GM19035 (cell line): ENCODE measurements at regions not wholly inside any gene's neighbourhood (a gene's known extent, or its start where the extent isn't known, plus 50 kb on each side); places are given as distances from the start of the nearest gene placed in this dataset.
"Not testable (repeated sequence)": the region's sequence is repeated elsewhere in the genome, so short reads cannot be mapped to it uniquely, and the experiment has no call there.

ENCODE experiments used
- ATAC-seq: cut with Tn5 transposase; IDR thresholded peaks from one replicate; pipeline ENCODE4 v1.9.1; 2021; ENCODE audit not compliant: unreplicated experiment

DNA sequence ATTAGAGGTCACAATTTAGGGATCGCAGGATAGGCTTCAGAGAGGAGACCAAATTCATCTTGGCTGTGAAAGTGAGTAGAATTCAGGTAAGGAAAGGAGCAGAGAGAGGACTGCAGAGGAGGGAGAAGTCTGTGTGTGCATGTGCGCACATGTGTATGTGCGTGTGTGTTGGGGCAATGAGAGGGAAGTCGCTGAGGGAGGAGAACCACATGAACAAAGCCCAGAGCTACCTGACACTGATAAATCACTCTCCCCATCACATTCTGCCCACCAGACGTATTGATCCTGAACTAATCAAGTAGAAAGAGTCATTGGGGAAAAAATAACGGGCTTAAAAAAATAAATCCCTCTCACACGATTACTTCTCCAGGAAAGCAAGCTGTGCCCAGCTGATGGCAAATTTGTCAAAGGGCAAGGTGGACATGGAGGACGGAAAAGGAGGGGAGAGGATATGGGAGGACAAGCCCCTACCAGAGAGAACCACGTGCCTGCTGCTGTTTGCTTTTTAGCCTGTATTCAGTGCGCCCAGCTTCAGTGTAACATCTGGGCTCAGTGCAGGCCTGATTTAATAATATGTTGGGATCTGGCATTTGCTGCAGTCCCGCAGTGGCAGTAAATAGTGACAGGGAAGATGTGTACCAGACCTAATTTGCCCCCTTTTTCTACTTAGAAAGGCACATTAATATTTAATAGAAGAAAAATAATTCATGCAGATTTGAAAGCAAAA, 307.5 kb downstream of the C1D start:
- no peak for ATAC-seq

DNA sequence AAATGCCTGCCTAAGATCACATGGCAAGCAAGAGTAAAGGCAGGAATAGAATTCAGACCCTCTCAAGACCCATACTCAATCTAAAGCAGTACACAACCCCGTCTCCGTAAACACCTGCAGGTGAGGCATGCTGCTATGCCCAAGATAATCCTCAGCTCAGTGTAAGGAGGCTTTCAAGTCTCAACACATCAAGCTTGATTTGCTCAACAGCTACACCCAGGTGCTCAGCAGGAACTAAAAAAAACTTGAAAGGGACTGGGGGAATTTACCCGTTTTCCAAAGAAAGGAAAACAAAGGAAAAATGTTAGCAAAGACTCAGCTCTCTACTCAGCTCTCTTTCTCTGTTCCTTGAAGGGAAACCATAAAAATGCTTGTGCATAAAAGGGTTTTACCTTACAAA, 301.8 kb downstream of the C1D start:
- no peak for ATAC-seq

DNA sequence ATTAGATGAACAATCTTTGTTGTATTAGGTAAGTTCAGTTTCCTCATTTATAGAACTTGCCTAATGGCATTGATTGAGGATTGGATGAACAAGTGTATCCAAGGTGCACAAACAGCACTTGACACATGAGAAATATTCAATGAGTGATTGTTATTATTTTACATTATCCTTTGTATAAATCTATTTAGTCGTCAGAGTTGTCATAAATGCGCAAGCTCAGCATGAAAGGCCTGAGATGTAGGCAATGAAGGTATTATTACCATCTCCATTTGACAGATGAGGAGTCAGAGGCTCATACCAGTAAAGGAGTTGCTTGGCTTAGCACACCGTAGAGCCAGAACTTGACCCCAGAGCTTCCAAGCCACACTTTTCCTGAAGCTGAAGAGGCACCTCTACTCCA, 291.4 kb downstream of the C1D start:
- ATAC-seq: no peak

DNA sequence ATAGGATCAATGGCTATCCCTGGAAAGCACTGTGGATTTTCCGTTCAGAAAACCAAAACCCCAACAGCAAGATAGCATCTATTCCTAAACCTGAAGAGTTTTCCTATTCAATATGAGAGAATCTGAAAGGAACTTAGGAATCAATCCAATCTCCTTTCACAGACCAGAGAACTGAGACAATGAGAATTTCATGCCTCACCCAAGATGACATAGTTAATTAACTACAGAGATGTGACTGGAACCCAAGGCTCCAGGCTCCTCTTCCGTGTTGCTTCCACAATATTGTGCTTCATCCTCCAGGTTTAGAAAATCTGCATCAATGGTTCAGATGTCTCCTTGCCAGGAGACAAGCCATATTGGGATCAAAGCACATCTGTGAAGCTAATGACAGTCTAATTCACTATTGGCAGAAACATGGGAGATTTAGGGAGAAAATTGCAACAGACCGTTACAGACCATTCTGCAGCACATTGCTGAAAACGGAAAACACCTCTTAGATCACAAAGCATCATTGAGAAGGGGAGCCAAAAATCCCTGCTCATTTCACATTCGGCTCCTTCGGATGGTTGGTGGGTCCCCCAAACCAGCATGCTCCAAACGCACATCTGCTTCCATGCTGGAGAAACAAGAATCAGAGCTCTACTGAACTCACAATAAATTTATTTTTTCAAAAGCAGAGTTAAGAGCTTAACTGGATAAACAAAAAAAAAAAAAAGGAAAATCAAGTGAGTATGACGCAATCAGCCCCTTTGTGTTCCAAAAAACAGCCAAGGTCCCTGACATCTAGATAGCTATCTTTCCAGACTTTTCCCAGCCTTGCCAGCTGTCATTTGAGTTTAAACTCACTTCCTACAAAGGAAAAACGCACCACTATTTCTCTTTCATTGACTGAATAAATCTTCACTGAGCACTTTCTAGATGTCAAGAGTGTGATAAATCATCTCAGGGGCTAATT, 290.3 kb downstream of the C1D start:
- no peak for ATAC-seq

DNA sequence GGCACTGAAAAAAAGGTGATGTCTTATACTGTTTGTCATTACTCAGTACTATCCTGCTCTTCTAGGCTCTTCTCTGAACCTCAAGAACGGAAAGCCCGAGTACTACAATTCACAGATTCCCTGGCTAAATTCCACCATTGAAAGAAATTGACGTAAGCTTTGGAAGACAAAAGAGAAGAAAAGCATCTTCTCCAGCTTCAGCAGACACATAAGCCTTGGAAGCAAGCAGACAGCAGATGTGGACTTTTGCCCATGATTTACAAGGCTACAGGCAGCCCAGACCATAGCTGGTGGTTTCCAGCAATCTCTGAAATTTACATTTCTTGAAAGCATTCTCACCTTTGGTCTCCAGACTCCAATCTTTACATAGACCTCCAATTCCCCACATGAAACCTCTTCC, 289.0 kb downstream of the C1D start:
- no peak for ATAC-seq

DNA sequence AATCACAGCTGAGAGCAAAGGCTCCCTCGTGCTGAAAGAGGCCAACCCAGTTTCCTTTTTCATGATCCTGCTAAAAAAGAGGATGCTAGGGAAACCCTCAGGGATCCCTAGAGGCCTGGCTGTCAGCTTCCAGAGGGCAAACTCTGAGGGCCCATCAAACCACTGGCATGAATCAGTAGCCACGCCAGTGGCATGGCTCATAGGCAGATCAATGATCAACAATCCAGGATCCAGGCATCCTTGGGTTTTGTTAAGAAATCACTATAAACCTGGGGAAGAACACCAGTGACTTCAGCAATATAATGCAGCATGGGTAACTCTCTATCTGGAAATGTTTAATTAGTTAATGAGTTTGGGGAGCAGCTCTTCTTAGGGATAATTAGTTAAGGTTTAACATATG, 286.5 kb downstream of the C1D start:
- ATAC-seq: no peak

DNA sequence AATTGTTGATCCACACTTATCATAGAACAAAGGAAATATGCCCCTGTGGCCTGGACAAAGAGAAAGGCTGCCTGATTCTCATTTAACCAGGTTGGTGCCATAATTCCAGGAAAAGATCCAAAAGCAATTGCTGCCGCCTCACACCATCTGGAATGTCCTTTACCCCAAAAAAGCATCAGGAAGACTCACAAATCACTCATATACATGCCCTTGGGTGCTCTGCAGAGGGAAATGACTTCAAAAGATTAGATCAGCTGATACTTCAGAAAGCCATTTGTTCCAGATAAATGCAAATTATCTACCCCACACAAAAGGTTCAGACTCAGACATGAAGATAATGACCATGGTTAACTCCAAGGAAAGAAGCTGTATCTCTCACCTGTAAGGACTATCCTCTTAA, 285.8 kb downstream of the C1D start:
- ATAC-seq: no peak

DNA sequence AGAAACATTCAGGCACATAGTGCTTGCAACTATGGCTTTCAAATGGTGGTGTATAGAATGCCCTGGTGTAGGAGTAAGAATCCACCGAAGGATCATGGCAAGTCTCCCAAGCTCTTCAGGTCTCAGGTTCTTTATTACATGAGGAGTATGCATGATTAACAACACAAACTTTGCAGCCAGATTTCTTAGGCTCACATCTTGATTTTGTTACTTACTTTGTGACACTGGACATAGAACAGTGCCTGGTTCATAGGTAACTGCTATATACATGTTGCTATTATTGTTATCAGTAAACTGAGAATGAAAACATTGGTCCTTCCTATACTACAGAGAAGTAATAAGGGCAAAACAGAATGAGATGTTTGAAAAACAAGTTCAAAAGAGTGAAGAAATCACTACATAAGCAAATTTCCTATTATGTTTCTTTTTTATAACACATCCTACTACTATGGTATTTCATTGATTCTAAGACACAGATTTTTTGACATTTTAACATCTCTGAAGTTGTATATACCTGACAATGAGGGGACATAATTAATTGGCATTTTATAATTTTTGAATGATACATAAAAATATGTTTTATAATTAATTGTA, 284.9 kb downstream of the C1D start:
- no peak for ATAC-seq

DNA sequence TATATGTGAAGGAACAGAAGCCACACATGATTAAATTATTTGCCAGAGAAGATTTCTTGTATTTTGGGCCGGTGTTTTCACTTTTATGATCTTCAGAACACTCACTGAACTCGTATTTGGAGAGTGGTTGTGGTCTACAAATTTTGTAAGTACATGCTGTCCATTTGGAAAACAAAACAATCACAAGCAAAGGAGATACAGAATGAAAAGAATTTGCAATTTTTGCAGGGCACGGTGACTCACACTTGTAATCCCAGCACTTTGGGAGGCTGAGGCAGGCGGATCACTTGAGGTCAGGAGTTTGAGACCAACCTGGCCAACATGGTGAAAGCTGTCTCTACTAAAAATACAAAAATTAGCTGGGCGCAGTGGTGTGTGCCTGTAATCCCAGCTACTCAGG, 282.0 kb downstream of the C1D start:
- not testable (repeated sequence) for ATAC-seq

DNA sequence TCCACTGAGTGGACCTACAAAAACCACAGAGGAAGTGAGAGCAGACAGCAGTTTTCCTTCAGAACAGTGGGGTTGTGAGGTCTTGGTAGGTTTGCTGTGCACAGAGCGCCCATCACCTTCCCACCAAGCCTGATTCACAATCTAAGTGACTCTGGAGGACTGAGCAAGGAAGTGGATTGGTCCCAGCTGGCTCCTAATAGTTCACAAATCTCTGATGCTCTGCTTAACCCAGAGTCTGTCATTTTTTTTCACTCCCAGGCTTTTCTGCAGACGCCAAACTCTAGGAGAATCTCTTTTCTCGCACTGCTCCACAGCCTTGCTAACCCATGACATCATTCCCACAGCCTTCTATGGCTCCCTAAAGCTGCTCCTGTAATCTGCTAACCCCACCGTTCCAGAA, 280.4 kb downstream of the C1D start:
- ATAC-seq: no peak

DNA sequence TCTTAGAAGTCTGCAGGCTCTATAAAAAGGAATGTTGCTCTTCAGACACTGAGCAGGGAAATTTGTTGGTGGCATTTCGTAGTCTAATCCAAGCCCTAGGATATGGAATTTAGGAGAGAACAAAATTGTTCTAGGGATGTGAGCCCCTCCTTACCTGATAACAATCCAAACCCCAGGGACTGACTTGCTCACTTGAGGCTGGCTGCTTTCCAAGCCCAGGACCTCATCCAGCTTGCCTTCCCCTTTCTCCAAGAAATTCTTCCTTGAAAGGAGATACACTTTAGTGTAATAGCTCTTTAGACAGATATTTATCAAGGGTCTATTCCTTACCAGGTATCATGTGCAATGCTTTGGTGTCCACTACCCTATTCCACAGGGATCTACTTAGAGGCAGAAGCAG, 279.8 kb downstream of the C1D start:
- no peak for ATAC-seq

DNA sequence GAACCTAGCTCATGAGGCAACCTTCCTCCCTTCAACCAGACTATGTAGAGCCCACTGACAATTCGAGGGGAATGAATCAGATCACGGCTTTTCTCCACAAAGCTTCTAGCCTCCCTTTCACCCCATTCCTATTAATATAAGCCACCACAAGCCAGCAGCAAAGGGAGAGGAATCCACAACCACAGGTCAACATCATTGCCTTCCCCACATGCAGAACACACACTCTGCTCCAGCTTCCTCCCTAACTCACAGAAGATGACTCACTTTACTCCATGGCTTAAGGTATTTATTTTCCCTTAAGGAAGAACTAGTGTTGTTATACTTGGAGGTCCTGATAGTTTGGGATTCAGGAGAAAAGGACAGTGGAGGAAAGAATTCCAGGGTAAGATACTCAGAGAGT, 272.2 kb downstream of the C1D start:
- ATAC-seq: no peak

DNA sequence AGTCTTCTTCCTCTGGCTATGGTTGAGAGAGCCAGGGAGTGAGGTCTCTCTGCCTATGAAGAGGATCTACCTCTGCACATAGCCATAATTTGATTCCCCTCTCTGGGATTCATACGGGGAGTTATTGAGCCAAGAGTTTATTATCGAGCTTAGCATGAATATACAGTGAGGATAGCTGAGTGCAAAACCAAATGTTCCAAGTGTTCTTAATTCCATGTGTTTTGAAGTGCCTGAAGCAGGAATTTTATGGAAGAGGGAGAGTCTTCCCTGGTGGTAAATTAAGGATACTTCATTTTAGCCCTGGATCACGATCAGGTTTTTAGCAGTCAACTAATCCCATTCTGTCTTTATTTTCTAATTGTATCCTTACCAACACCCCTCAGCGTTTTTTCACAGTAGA, 270.6 kb downstream of the C1D start:
- no peak for ATAC-seq

DNA sequence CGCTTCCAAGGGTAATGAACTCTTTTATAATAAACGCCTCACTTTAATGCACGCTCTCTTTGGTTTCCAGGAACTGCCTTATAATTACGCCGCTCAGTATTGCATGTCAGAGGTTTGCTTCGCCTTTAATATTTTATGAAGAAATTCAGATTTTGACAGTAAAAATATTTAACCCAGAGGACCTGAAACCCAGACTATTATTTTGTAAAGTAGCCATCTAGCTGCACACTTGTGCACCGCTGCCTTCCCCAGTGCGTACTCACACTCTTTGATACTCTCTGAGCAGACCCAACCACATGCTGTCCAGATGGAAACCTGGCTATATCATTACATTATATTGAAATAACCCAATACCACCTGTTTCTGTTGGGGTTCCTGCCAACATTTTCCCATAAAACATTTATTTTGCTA, 270.1 kb downstream of the C1D start:
- no peak for ATAC-seq

DNA sequence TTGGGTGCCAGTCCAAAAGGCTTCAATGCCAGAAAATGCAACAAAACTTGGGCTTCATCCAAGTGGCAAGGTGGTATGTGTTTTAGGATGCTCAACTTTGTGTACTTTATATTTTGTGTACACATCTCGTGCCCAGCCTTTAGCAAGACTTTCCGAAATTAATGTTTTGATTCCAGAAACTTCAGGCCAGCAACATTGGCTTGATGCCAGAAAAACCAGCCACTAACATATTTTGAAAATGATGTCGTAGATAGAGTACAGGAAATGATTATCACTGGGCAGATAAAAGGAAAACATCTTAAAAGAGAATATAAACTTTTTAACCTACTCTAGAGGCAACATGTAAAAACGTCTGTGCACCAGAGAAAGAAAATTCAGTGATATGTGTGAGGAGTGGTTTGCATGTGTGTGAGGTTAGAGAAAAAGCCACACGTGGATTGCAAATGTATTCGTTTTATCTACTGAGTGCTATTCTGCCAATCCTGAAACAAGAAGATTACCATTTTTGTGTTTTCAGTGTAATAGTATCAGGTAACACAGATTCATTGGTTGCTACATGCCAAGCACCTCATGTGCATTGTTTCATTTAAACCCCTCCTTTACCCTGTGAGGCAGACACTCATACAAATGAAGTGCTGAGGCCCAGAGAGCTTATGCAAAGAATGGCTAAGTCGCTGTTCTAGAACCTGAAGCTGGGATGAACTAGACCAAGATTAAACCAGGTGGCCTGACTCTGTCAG, 264.8 kb downstream of the C1D start:
- ATAC-seq: no peak

DNA sequence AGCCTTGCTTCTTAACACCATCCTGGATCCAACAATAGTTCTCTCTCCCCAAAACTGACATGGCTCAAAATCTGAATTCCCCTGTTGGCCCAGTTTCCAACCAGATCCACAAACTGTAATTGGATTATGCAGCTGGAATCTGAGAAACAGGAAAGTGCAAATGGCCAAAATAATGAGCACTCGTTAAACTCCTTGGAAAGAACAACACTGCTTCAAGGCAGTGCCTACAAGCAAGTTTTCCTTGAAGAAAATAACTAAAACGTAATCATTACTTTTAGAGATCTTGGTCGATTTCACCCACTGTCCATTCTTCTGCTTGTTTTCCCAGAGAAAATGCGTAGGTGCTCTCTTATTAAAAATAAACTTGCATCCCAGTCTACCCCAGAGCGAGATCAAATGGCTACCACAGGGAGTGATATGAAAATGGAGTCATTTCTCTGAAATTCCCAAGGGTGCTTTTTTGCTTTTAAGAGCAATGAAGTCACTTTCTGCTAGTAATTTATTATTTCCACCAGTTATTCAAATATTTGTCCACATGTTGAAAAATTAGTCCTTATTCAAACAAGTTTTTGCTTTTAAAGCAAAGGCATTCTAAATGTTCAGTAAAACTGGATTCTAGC, 264.2 kb downstream of the C1D start:
- no peak for ATAC-seq

DNA sequence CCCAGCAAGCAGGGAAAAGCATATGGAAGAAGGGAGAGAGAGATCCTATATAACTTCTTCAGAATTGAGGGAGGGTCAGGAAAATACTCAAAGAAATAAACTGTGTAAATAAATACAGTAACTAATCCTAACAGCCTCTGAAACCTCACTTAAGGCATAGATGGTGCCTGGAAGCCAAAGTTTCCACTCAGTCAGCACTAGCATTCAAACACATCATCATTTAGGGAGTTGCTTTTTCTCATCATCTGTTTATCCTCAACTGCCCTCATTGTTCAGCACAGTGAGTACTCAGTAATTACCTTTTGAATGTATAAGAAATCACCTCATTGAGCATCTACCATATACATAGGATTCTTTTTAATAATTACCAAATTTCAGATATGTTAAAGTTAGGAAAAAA, 262.9 kb downstream of the C1D start:
- ATAC-seq: no peak

DNA sequence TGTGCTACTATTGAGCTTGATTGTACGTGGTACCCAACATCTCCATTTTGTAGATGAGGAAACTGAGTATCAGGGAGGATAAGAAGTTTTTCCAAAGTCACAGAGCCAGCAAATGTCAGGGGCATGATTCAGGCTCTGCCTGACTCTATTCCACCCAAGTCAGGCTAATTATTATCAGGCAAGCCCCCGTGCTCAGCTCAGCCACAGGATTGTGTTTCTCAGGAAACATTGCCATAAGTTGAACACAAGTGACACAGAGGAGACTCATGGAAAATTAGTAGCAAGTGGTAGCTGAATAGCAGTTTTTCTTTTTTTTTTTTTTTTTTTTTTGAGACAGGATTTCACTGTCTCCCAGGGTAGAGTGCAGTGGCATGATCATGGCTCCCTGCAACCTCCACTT, 260.5 kb downstream of the C1D start:
- ATAC-seq: no peak

DNA sequence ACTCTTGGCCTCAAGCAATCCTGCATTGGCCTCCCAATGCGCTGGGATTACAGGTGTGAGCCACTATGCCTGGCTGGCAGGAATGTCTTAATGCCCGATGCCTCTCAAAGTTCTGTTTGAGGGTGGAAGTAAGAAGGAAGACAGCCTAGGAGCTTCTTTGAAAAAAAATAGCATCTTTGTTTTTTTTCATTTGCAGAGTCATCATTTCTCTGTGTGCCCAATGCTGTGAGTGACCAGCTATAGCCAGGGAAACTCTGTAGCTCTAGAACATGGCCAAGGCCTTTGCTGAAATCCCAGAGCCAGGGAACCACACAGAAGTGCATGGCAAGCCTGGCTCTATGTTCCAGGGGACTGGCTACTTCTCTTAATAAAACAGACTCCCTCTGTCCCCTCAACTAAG, 260.0 kb downstream of the C1D start:
- no peak for ATAC-seq

DNA sequence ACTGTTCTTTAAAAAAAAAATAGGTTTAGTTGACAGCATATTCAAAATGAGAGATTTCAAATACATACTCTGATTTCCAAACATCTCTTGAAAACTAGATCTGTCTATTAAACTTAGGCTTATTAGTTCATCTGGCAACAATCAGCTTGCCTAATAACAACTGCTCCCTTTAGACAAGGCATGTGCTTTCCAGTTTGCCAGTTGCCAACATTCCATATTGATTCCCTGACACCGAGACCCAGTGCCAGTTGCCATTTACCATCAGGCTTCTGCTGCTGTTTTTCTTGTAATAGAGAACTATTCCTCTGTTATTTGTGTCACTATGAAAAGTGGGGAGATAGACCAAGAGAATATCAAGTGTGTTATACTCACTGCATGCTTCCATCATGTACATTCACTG, 256.0 kb downstream of the C1D start:
- no peak for ATAC-seq

DNA sequence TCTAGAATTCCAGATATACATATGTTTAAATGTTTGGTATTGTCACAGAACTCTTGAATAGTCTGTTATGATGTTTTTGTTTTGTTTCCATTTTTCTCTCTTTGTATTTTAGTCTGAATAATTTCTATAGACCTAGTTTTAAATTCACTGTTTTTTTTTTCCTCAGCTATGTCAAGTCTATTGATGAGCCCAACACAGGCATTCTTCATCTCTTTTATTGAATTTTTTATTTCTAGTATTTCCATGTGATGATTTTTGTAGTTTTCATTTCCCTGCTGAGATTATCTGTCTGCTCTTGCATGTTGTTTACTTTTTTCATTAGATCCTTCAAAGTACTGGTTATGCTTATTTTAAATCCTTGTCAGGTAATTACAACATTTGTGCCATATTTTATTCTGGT, 254.7 kb downstream of the C1D start:
- ATAC-seq: no peak
